ENCODE measurements at regions not wholly inside any gene's neighbourhood (a gene's known extent, or its start where the extent isn't known, plus 50 kb on each side); places are given as distances from the start of the nearest gene placed in this dataset.

GRCh38 chr1:184292101-184292500, 94.7 kb upstream of the C1orf21 start:
- TF ChIP-seq, protein P1, sequence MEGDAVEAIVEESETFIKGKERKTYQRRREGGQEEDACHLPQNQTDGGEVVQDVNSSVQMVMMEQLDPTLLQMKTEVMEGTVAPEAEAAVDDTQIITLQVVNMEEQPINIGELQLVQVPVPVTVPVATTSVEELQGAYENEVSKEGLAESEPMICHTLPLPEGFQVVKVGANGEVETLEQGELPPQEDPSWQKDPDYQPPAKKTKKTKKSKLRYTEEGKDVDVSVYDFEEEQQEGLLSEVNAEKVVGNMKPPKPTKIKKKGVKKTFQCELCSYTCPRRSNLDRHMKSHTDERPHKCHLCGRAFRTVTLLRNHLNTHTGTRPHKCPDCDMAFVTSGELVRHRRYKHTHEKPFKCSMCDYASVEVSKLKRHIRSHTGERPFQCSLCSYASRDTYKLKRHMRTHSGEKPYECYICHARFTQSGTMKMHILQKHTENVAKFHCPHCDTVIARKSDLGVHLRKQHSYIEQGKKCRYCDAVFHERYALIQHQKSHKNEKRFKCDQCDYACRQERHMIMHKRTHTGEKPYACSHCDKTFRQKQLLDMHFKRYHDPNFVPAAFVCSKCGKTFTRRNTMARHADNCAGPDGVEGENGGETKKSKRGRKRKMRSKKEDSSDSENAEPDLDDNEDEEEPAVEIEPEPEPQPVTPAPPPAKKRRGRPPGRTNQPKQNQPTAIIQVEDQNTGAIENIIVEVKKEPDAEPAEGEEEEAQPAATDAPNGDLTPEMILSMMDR (conservative IDR thresholded peaks at IDR 0.05): no peak
- no peak overlapping the region for H3K27ac ChIP-seq

DNA sequence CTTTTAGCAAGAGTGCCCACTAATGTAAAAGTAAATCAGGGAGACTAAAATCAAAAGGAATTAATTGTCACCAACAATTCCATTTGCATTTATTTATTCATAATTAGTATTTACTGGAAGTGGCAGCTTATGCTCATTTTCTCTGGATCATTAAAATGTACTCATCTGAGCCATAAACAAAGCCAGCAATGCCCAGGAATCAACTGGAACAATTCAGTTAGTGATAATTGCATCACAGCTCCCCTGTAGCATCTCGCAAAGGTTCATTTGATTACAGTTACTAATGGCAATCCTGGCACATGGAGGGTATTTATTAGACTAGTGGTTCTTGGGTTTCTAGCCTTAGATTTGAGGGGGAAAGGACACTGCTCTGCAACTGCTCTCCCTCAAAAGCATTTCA, 92.7 kb upstream of the C1orf21 start:
- H3K27ac ChIP-seq: no peak overlapping the region
- TF ChIP-seq ZFX (IDR thresholded peaks at IDR 0.05): no peak
- TF ChIP-seq, protein P1 (conservative IDR thresholded peaks at IDR 0.05): no peak

GRCh38 chr1:184296466-184297243, 90.2 kb upstream of the C1orf21 start:
- no peak overlapping the region for H3K27ac ChIP-seq
- TF ChIP-seq, protein P1 (conservative IDR thresholded peaks at IDR 0.05): no peak
- TF ChIP-seq ZFX (IDR thresholded peaks at IDR 0.05): no peak

DNA sequence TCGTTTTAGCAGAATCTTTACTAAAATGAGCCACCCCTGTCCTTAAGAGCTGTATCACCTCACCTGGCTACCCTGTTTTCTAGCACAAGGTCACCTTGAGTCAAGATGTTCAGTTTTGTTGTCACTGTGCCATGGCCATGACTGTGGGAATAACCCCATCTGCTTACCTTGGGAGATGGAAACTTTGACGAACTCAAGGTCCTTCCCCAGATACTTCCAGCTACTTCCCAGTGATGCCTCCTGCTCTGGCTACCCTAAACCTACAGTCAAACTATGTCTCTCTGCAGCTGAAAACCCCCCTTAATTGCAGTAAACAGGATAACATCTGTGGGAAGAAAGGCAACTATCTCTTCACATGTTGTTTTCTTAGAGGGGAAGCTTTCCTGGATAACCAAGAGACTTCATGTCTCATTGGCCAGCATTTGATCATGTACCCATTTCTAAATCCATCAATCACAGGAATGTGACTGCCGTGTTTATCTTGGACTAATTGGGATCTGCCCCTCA, 89.5 kb upstream of the C1orf21 start:
- H3K27ac ChIP-seq: no peak overlapping the region

DNA sequence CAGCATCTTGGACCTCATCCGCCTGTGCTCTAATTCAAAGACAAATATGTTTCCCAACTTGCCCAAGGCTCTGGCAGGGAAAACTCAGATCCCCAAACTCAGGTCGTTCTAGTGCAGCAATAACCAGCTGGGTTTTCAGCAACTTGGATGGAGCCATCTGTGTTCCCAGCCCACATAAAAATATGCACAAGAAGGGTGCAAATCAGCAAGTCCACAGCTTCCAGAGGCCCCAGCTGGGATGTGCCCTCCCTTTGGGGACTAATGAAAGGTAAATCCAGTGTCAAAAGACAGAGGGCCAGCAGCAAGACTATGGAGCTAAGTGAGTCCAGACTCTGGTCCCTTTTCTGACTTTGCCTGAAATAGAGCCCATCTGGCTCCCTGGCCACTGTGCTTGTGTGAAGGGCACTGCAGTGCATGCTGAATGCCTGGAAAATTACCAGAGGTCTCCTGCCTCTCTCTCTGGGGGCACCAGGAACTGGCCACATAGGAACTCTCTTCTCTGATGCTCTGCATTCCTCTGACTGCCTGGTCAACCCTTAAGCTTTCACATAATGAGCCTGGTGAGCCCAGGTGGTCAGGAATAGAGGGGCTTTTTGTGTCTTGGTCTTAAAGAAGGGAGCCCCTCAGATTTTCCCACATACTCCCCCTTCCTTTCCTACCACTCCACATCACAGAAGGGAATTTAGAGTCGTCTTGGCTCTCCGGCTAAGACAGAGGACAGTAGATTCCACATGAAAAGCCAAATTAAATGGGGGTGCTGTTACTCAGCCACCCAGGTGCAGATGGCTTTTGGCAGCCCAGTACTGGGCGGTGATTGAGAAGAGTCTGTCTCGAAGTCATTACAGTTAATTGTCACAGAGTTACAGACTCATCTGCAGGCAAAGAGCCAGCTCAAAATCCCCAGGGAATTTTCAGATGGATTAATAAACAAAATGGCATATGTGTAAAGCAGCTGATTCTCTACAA, 88.1 kb upstream of the C1orf21 start:
- TF ChIP-seq, protein P1 (conservative IDR thresholded peaks at IDR 0.05): no peak
- no peak for TF ChIP-seq ZFX (IDR thresholded peaks at IDR 0.05)

More for the DNA sequence above, 89.5 kb upstream of the C1orf21 start:
- TF ChIP-seq, protein P1 (conservative IDR thresholded peaks at IDR 0.05): no peak
- TF ChIP-seq ZFX (IDR thresholded peaks at IDR 0.05): no peak

DNA sequence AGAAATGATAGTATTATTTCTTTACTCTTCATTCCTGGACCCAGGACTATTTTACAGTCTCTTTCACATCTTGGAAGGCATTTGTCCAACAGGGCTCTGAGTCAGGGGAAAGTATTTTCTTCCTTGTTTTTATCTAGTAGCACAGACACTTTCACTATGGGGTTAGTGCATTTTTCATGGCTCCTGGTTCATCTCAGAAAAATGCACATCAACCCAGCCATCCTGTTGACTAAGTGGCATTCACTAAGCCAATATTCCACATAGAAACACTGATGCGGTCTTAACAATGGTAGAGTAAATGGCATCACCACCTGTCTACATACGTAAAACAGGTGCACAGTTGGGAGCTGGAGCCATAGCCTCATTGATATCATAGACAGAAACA, 87.4 kb upstream of the C1orf21 start:
- TF ChIP-seq, protein P1 (conservative IDR thresholded peaks at IDR 0.05): no peak
- TF ChIP-seq ZFX (IDR thresholded peaks at IDR 0.05): no peak
- no peak overlapping the region for H3K27ac ChIP-seq

More for the DNA sequence above, 88.1 kb upstream of the C1orf21 start:
- no peak overlapping the region for H3K27ac ChIP-seq

GRCh38 chr1:184299796-184300195, 87.0 kb upstream of the C1orf21 start:
- no peak for TF ChIP-seq ZFX (IDR thresholded peaks at IDR 0.05)
- TF ChIP-seq, protein P1 (conservative IDR thresholded peaks at IDR 0.05): no peak
- no peak overlapping the region for H3K27ac ChIP-seq

Data from C4-2B (cell line).